ENCODE measurements at regions not wholly inside any gene's neighbourhood (a gene's known extent, or its start where the extent isn't known, plus 50 kb on each side); places are given as distances from the start of the nearest gene placed in this dataset.

DNA sequence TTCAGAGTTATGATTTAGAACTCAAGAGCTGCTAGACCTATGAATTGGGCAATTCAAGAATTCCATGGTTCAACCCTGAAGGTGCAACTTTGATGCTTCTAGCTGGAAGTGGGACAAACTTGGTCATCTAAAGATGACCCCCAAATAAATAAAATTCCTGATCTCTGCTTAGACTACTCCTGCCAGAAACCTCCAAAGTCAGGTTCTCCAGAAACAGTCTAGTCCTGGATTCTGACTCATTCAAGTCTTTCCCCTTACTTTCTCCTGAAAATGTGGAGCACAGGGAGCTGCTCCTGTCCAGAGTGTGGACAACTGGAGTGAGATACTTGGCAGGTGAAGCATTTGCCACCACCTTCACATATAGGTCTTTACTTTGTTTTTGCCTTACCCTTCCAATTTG is 557.7 kb upstream of the TNP1 start:
- Histone ChIP-seq H3K36me3 (no peaks in the 10 kb centered on the region), H3K4me3 (no peak overlapping the region), H3K27ac (no peak overlapping the region), H3K27me3 (replicated peaks; ENCODE audit: insufficient read depth) (no peaks in the 10 kb centered on the region), H3K4me1 (replicated peaks) (no peaks in the 10 kb centered on the region), H3K9me3 (no peaks in the 10 kb centered on the region)
- DNase-seq (ENCODE audit: low spot score) = no peak
- intact Hi-C loops (cut with DNase I) = loop anchor here (10.0 kb wide), 1 partner anchor 237 kb away; no protein-coding TSS in a partner anchor
- no peak for TF ChIP-seq POLR2A (IDR thresholded peaks at IDR 0.05)
- no peak for TF ChIP-seq POLR2AphosphoS5 (IDR thresholded peaks at IDR 0.05)
- TF ChIP-seq, protein P1, sequence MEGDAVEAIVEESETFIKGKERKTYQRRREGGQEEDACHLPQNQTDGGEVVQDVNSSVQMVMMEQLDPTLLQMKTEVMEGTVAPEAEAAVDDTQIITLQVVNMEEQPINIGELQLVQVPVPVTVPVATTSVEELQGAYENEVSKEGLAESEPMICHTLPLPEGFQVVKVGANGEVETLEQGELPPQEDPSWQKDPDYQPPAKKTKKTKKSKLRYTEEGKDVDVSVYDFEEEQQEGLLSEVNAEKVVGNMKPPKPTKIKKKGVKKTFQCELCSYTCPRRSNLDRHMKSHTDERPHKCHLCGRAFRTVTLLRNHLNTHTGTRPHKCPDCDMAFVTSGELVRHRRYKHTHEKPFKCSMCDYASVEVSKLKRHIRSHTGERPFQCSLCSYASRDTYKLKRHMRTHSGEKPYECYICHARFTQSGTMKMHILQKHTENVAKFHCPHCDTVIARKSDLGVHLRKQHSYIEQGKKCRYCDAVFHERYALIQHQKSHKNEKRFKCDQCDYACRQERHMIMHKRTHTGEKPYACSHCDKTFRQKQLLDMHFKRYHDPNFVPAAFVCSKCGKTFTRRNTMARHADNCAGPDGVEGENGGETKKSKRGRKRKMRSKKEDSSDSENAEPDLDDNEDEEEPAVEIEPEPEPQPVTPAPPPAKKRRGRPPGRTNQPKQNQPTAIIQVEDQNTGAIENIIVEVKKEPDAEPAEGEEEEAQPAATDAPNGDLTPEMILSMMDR (IDR thresholded peaks at IDR 0.05) = no peak

DNA sequence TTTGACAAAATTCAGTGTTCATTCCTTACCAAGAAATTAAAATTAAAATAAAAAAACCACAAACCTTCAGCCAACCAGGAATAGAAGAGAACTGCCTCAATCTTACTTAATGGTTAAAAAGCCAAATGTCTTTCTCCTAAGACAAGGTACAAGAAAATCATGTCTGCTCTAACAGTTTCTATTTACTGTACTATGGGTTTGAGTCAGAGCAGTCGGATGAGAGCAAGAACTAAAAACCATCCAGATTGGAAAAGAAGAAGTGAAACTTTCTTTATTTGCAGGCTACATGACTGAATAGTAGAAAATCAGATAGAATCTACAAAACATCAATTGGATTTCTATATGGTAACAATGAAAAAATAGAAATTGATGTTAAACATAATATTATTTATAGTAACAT is 555.5 kb upstream of the TNP1 start:
- Histone ChIP-seq H3K9me3 (no peaks in the 10 kb centered on the region), H3K36me3 (no peaks in the 10 kb centered on the region), H3K4me1 (replicated peaks) (no peaks in the 10 kb centered on the region), H3K27me3 (replicated peaks; ENCODE audit: insufficient read depth) (no peaks in the 10 kb centered on the region), H3K27ac (no peak overlapping the region), H3K4me3 (no peak overlapping the region)
- no peak for DNase-seq (ENCODE audit: low spot score)
- intact Hi-C loops (cut with DNase I) = loop anchor here (10.0 kb wide), 1 partner anchor 239 kb away; no protein-coding TSS in a partner anchor
- 66% methylated on average over 1 of the region's 1 CpG for WGBS
- TF ChIP-seq, protein P1 (IDR thresholded peaks at IDR 0.05) = no peak
- TF ChIP-seq POLR2AphosphoS5 (IDR thresholded peaks at IDR 0.05) = no peak
- no peak for TF ChIP-seq POLR2A (IDR thresholded peaks at IDR 0.05)

DNA sequence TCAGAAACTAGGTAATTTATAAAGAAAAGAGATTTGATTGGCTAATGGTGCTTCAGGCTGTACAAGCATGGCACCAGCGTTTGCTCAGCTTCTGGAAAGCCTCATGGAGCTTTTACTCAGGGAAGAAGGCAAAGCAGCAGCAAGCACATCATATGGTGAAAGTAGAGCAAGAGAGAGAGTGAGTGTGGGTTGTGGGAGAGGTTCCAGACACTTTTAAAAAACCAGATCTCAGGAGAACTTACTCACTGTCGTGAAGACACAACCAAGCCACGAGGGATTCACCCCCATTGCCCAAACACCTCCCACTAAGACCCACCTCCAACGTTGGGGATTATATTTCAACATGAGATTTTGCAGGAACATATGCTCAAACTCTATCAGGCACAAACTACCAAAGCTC is 554.6 kb upstream of the TNP1 start:
- H3K9me3 ChIP-seq = no peaks in the 10 kb centered on the region
- H3K4me1 ChIP-seq (replicated peaks) = no peaks in the 10 kb centered on the region
- TF ChIP-seq POLR2A (IDR thresholded peaks at IDR 0.05) (no peak), POLR2AphosphoS5 (IDR thresholded peaks at IDR 0.05) (no peak)
- TF ChIP-seq, protein P1 (IDR thresholded peaks at IDR 0.05) = no peak
- no peaks in the 10 kb centered on the region for H3K36me3 ChIP-seq
- intact Hi-C loops (cut with DNase I) = loop anchor here (5.0 to 10.0 kb wide), 3 partner anchors 167 to 717 kb away; partner anchors contain the start of gene IGFBP5
- H3K27ac ChIP-seq = peak overlapping the region in 1 of 2 donors; percentile 52
- 77% methylated on average over 4 of the region's 4 CpGs for WGBS
- H3K4me3 ChIP-seq = no peak overlapping the region
- no peak for DNase-seq (ENCODE audit: low spot score)
- H3K27me3 ChIP-seq (replicated peaks; ENCODE audit: insufficient read depth) = no peaks in the 10 kb centered on the region

DNA sequence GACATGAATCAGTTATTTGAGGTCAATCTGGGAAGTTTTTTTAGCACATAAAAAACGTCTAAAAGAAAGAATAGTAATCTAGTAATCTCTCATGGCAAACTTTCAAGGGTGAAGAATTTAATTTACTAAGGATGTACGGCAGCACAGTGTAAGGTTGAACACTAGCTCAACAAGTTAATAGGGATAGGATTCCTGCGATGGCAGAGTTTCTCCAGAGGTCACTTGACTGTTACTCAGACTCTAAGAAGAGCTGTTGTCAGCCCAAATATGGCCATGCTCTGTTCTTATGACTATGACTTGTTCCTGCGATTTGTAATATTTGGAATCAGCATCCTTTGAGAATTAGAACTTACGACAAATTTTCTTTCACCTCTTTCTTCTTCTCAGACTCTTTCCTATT is 553.3 kb upstream of the TNP1 start:
- Histone ChIP-seq H3K36me3 (no peaks in the 10 kb centered on the region), H3K9me3 (no peaks in the 10 kb centered on the region), H3K4me3 (no peak overlapping the region), H3K4me1 (replicated peaks) (no peaks in the 10 kb centered on the region), H3K27ac (peak overlapping the region; percentile 52 to 61), H3K27me3 (replicated peaks; ENCODE audit: insufficient read depth) (no peaks in the 10 kb centered on the region)
- DNase-seq (ENCODE audit: low spot score) = no peak
- intact Hi-C loops (cut with DNase I) = loop anchor here (2.0 to 10.0 kb wide), 4 partner anchors 52 to 716 kb away; partner anchors contain the start of gene IGFBP5
- TF ChIP-seq POLR2A (IDR thresholded peaks at IDR 0.05) (no peak), POLR2AphosphoS5 (IDR thresholded peaks at IDR 0.05) (peak; percentile 55)
- TF ChIP-seq, protein P1 (IDR thresholded peaks at IDR 0.05) = no peak
- 36% methylated on average over 5 of the region's 5 CpGs for WGBS

DNA sequence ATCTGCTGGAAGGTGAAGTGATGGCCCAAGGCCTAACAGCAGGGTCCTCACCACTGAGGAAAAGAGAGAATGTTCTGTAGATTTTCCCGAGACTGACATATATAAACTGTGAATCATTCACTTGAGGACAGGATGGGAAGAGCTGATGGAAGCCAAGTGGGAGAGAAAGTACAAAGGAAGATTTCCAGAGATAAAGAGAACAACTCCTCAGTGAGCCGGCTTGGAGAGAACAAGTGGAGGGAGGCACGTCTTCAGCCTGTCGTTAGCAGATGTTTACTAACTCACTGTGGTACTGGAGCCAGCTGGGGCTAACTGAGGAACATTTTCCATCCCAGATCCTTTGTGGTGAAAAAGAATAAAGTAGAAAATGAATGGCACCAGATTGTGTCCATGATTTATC is 552.9 kb upstream of the TNP1 start:
- no peak for DNase-seq (ENCODE audit: low spot score)
- intact Hi-C loops (cut with DNase I) = loop anchor here (2.0 to 10.0 kb wide), 4 partner anchors 52 to 715 kb away; partner anchors contain the start of gene IGFBP5
- Histone ChIP-seq H3K27ac (peak overlapping the region; percentile 52 to 61), H3K36me3 (no peaks in the 10 kb centered on the region), H3K4me1 (replicated peaks) (no peaks in the 10 kb centered on the region), H3K4me3 (no peak overlapping the region), H3K9me3 (no peaks in the 10 kb centered on the region), H3K27me3 (replicated peaks; ENCODE audit: insufficient read depth) (no peaks in the 10 kb centered on the region)
- WGBS = 23% methylated on average over 4 of the region's 4 CpGs
- TF ChIP-seq POLR2AphosphoS5 (IDR thresholded peaks at IDR 0.05) (no peak), POLR2A (IDR thresholded peaks at IDR 0.05) (no peak)
- TF ChIP-seq, protein P1 (IDR thresholded peaks at IDR 0.05) = no peak

All from prostate gland (tissue), 2 donors.